Adrenal gland (tissue), 9 donors: ENCODE measurements at regions not wholly inside any gene's neighbourhood (a gene's known extent, or its start where the extent isn't known, plus 50 kb on each side); places are given as distances from the start of the nearest gene placed in this dataset.

Experiments
- DNase-seq, 7 donors: peaks; one replicate each; pipeline ENCODE4 v3.0.0-alpha.2; 2019 to 2020
- H3K27ac ChIP-seq, 5 donors: fragments of 200-600 bp; sonication (generic) in 4 of 5; 1 replicate in 3 of 5; 2 replicates in 2 of 5; pipeline versions ENCODE4 v1.5.1 to v1.8.0; 2016 to 2020; ENCODE audit warnings: mild to moderate bottlenecking in 1 of 5
- H3K27me3 ChIP-seq: fragments of 200-600 bp; 2 replicates; pipeline ENCODE4 v1.8.0; 2021
- H3K36me3 ChIP-seq, 2 donors: fragments of 200-600 bp; replicated peaks in 1 of 2; 1 replicate in 1 of 2; 2 replicates in 1 of 2; pipeline versions ENCODE4 v1.5.1 to v1.8.0; 2018 to 2022
- H3K4me1 ChIP-seq, 2 donors: fragments of 200-600 bp; replicated peaks in 1 of 2; 1 replicate in 1 of 2; 2 replicates in 1 of 2; pipeline versions ENCODE4 v1.5.1 to v1.8.0; 2018 to 2021
- H3K4me3 ChIP-seq, 4 donors: fragments of 200-600 bp; sonication (generic) in 3 of 4; one replicate each; pipeline ENCODE4 v1.5.1; 2016 to 2018
- H3K9me3 ChIP-seq, 3 donors: fragments of 200-600 bp; sonication (generic) in 1 of 3; replicated peaks in 1 of 3; 1 replicate in 2 of 3; 2 replicates in 1 of 3; pipeline versions ENCODE4 v1.5.1 to v1.8.0; 2016 to 2021
- CTCF ChIP-seq, 6 experiments: fragments of 450-650 bp in 4 of 6; fragments of 200-600 bp in 2 of 6; sonication (generic) in 1 of 6; IDR thresholded peaks; 1 replicate in 5 of 6; 2 replicates in 1 of 6; pipeline versions ENCODE4 v1.5.1 to v1.8.0; 2016 to 2021; ENCODE audit warnings: antibody characterized with exemption in 6 of 6, mild to moderate bottlenecking in 2 of 6, moderate library complexity in 1 of 6
- POLR2A ChIP-seq, 2 donors: fragments of 450-650 bp; IDR thresholded peaks; one replicate each; pipeline ENCODE4 v1.6.1; 2017; ENCODE audit warnings: antibody characterized with exemption in 2 of 2, mild to moderate bottlenecking in 2 of 2, moderate library complexity in 1 of 2
- WGBS, 4 donors: extraction: QIAGEN DNeasy Blood & Tissue Kit in 2 of 4; methylation state at CpG; one replicate each; pipeline versions ENCODE4 v1.1.5 to v1.1.7; 2013 to 2017; 5-methylcytosine and 5-hydroxymethylcytosine counted together
- intact Hi-C, 2 donors: fragments of 100-400 bp; cut with DNase I; formaldehyde crosslinking; loops; one replicate each; pipeline versions ENCODE4 v1.14.1 to v1.15.0; 2022 to 2023
- donor health status: healthy with polysubstance abuse.
- donor health status: Bipolar disorder and iron deficiency.
- donor health status: DM: yes; HTN: yes; CAD: no.
- donor health status: DM: no; HTN: no; CAD: no.
- donor health status: DM: no; HTN: no; CAD: no.

- TF ChIP-seq POLR2A (IDR thresholded peaks at IDR 0.05): no peak
- TF ChIP-seq CTCF (IDR thresholded peaks at IDR 0.05): no peak
- Histone ChIP-seq H3K4me3 (no peak overlapping the region), H3K4me1 (peaks cover 0 to 7% of the 10 kb centered on the region in 2 donors), H3K36me3 (no peaks in the 10 kb centered on the region), H3K9me3 (no peaks in the 10 kb centered on the region), H3K27me3 (no peaks in the 10 kb centered on the region), H3K27ac (no peak overlapping the region)
- intact Hi-C loops: no loop called here
- 97 to 99% (median 98%) methylated on average over 3 of the region's 3 CpGs for WGBS, 4 donors
- DNase-seq: no peak
Observed at GRCh38 chr3:72130565-72130964, 345.6 kb upstream of the PROK2 start.

GRCh38 chr3:72129501-72130094, 344.6 kb upstream of the PROK2 start:
- peaks cover 0 to 7% of the 10 kb centered on the region in 2 donors for H3K4me1 ChIP-seq
- intact Hi-C loops: no loop called here
- no peak overlapping the region for H3K4me3 ChIP-seq
- DNase-seq: no peak
- H3K36me3 ChIP-seq: no peaks in the 10 kb centered on the region
- no peaks in the 10 kb centered on the region for H3K9me3 ChIP-seq
- peak overlapping the region in 1 of 5 donors; percentile 0 for H3K27ac ChIP-seq
- WGBS, 4 donors: 54 to 72% (median 60%) methylated on average over 5 of the region's 5 CpGs
- no peaks in the 10 kb centered on the region for H3K27me3 ChIP-seq
- no peak for TF ChIP-seq POLR2A (IDR thresholded peaks at IDR 0.05)
- TF ChIP-seq CTCF (IDR thresholded peaks at IDR 0.05): no peak

- WGBS, 4 donors: 82 to 88% (median 85%) methylated on average over 2 of the region's 2 CpGs
- Histone ChIP-seq H3K27ac (peak overlapping the region in 1 of 5 donors; percentile 0), H3K36me3 (no peaks in the 10 kb centered on the region), H3K9me3 (no peaks in the 10 kb centered on the region), H3K27me3 (no peaks in the 10 kb centered on the region), H3K4me3 (no peak overlapping the region), H3K4me1 (peaks cover 0 to 7% of the 10 kb centered on the region in 2 donors)
- TF ChIP-seq CTCF (IDR thresholded peaks at IDR 0.05) (no peak), POLR2A (IDR thresholded peaks at IDR 0.05) (no peak)
- no peak for DNase-seq
- intact Hi-C loops: no loop called here
Observed at GRCh38 chr3:72128921-72129320, 344.0 kb upstream of the PROK2 start.

- no peaks in the 10 kb centered on the region for H3K9me3 ChIP-seq
- no peak for DNase-seq
- WGBS, 4 donors: 86 to 95% (median 93%) methylated on average over 3 of the region's 3 CpGs
- intact Hi-C loops: no loop called here
- H3K4me1 ChIP-seq: peaks cover 0 to 7% of the 10 kb centered on the region in 2 donors
- no peak overlapping the region for H3K4me3 ChIP-seq
- H3K27me3 ChIP-seq: no peaks in the 10 kb centered on the region
- H3K36me3 ChIP-seq: no peaks in the 10 kb centered on the region
- TF ChIP-seq CTCF (IDR thresholded peaks at IDR 0.05) (no peak), POLR2A (IDR thresholded peaks at IDR 0.05) (no peak)
- H3K27ac ChIP-seq: no peak overlapping the region
Observed at GRCh38 chr3:72127844-72128243, 342.9 kb upstream of the PROK2 start.
